Bone marrow (tissue), 2 donors: ENCODE measurements at regions not wholly inside any gene's neighbourhood (a gene's known extent, or its start where the extent isn't known, plus 50 kb on each side); places are given as distances from the start of the nearest gene placed in this dataset.
A peak's percentile ranks its signal among the peaks of the same experiment; 100 is the strongest.

Experiments used
- DNase-seq, 2 donors: peaks; one replicate each; lab custom pipeline; 2025; lab: John Stamatoyannopoulos, UW

DNA sequence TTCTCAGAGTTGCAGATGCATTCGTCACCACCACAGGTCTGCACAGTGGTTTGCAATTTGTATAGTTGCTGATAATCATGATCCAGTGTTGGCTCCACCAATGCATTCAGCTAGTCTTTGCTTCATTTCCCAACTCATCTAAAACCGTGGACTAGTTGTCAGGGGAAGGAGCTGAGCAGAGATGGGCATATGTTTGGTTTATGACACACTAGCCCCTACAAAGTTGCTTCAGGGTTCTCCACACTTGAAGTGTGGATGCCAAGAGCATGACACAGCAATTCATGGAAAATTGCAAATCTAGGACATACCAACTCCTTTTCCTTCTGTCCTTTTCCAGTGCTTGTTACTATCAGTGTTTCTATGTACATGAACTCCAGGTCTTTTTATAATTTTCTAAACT, 168.0 kb downstream of the TNFSF13B start:
- no peak for DNase-seq

DNA sequence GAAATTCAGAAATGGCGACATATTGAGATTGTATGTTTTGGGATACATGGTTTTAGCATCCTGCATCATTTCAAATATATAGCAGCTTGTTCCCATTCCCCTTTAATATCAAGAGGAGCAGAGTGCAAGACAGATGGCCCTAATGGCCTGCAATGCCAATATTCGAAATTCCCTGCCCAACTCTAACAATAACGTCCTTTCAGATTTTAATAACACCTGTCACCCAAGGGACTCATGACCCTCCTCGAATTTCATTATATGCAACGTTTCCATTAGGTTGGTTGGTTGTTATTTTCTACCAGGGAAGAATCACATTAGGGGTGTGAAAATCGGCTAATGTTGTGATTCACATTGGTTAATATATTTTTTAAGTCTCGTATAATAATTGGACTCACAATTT, 170.0 kb downstream of the TNFSF13B start:
- DNase-seq, result no peak

DNA sequence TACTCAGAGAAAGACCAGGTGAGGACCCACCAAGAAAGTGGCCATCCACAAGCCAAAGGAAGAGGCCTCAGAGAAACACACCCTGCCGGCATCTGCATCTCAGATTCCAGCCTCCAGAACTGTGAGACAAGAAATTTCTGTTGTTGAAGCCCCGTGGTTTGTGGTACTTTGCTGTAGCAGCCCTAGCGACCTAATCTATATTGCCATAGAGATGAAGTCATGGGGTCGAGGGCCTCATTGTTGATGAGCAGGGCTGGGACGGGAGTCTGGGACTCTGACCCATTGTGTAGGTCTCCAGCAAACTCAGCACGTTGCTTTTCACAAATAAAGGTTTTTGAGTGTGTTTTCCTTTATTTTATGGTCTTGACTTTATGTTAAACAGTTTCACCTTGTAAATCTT, 174.9 kb downstream of the TNFSF13B start:
- no peak for DNase-seq

DNA sequence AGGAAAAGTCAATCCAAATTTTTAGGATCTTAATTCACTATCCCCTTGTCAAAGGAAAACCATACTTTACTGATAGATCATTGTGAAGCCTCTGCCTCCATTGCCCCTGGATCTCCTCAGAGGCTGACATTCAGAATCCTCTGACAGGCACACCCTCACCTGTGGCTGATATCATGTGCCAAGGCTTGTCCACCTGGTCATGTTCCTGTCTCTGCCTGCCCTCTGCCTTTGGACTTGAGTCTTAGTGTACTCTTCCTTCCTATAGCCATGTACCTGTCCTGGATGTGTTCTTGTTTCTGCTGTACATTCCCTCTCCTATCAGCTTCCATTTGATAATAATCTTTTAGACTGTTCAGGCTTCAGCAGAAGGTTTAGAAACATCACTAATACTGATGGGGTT, 179.4 kb downstream of the TNFSF13B start:
- DNase-seq, result no peak

DNA sequence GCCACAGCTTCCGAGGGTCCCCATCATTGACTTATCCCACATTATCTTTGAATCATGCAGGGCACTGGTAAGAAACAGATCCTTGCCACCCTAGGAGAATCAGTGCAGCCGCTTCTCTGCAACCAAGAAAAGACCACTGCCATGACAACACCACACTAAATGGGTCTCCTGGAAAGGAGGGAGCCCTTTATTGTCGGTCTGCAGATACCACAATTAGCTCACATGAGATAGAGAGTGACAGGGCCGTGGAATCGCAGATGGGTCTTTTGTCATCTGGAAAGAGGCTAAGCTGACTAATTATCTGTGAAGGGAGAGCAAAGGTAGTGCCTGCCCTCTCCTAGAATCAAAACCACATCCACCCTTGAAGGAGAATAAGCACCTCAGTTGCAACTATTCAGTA, 178.3 kb upstream of the MYO16 start:
- DNase-seq, result no peak

DNA sequence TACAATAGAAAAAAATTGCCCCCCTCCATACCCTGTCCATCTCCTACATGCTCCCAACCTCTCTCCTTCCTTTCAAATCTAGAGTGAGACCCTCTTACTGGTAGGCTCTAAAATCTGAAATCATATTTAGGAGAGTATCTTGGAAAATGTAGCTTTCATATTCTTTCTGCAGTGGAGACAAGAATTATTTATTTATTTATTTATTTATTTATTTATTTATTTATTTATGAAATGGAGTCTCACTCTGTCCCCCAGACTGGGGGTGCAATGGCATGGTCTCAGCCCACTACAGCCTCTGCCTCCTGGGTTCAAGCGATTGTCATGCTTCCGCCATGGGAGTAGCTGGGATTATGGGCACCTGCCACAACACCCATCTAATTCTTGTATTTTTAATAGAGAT, 174.1 kb upstream of the MYO16 start:
- DNase-seq, result no peak

DNA sequence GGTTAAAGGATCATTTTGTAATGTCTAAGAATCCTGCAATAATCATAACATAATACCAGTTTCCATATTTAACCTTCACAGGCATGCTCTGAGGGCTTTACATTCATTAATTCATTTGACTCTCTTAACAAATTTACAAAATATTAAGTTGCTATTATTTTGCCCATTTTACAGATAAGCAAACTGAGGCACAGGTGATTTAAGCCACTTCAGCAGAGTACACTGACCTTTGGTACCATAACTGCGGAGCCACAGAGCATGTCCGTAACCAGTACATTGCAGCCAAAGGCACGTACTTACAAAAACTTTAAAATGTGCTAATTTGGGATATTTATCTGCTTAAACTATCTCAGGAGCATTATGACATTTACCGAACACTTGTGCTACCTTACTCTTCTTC, 169.4 kb upstream of the MYO16 start:
- DNase-seq, result no peak

DNA sequence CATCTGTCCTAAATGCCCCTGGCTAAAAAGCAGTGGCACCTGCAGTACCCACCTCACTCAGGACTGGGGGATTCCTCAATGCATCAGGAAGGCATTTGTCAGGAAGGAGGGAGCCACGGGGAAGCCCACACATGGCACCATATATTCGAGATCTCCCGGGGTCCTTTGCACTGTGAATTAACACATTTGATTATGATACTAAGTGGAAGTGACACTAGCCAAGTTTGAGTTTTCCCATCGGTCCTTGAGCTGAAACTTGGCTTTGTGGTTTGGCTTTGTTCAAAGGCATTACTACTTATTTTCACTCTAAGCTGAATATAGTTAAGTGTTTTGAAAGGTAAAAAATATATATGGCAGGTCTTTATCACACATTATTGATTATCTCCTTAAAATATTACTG, 168.7 kb upstream of the MYO16 start:
- no peak for DNase-seq

DNA sequence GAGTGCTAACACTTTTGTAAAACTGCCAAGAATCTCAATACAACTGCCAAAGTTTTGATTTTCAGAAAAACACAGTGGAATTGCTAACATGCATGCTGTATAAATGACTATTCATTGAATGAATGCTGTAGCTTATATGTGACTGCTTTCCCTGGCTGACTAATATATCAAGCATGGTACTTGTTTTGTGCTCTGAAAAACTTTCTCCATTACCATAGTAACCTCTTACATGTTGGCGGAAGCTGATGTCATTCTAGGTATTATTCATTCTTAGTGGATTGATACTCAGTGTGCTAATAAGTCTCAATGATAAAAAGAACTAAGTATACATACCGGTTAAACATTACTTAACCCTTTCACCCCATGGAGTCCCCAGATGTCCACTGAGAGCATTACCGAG, 166.1 kb upstream of the MYO16 start:
- DNase-seq, result no peak

DNA sequence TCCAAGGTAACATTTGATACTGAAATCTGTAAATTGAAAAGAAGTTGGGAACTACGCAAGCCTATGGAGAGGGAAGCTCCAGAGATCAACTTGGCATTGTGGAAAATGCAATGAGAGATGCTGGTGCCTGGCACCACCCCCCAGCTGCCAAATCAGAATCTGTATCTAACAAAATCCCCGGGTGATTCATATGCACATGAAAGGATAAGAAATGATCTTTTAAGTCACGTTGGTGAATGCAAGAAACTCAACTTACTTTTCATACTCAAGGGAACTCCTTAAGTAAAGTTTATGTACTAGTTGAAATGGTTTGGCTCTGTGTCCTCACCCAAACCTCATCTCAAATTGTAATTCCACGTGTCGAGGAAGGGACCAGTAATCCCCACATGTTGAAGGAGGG, 158.5 kb upstream of the MYO16 start:
- no peak for DNase-seq

DNA sequence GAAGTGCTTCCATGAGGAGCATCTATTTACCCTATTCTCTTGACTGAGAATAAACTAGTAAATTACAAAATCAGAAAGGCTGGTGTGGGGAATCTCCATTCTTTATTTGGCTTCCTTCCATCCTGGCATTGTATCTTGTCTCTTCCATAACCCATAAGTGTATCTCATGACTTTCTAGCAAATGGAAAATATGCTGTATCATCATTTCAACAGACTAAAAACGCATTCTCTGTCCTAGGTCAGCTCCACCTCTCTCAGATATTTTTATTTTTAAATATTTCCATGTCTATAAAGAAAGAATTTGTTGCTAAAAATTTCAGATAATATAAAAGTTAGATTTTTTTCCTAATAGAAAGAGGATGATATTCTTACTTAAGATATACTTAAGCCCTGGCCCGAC, 154.2 kb upstream of the MYO16 start:
- DNase-seq, result no peak

DNA sequence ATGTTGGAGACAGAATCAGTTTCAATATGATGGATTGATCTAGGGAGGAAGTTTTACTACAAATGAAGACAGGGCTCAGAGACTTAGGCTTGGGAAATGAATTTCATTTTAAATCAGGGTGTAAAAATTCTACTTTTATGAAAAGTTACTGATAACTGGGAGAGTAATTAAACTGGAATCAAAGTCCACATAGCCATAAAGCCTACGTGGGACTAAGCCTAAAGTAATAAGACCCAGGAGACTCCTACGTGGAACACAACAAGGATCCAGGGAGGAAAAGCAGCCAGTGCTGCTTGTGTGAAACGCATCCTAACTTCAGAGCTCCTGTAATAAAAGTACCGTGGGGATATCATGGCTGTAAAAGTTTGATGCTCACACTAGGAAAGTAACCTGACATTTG, 152.0 kb upstream of the MYO16 start:
- no peak for DNase-seq

DNA sequence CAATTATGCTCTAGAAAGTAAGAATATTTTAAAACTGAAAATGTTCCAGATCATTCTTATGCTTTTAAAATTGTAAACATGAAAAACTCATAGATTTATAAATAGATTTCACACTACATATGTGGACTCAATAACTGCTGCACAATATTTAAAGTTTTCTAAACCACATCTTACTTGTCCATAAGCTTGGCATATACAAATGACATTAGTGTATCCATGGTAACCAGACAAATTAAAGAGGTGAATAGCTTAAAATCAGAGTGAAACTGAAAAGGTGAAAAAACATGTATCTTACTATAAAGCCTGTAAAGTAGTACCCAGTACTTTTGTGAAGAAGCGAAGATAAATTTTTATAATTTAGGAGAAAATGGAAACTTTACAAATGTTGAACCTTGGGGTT, 151.2 kb upstream of the MYO16 start:
- DNase-seq, result no peak

DNA sequence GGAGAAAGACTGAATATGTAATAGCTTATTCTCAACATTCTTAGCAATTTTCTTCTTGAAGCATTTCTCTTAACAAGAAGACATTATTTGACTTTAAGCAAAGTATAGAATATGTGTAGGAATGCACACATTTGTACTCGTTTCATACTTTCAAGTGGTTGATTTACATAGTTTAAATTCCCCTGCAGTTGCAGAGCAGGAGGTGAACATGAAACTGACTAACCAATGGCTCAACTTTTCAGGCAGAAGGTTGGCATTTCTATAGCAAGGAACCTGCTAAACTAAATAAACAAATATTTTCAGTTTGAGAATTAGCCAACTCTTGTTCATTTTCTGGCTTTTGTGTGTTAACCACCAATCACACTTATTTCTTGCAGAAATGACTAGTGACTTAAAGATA, 145.4 kb upstream of the MYO16 start:
- DNase-seq, result no peak

DNA sequence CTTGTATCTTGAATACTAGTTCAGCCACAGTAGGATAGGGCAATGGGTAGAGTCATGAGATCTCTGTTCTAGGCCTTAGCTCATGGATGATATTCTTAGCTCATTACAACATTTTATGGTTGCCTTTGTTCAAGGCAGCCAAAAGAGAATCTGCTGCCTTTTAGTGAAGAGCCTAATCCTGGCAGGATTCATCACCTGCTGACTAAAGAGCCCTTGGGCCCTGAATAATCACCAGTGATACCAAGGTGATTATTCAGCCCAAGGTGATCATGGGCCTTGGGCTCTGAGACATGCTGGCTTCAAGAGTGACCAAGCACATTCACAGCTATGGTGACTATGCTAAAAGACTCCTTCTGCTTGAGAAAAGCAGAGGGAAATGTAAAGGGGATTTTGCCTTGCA, 143.3 kb upstream of the MYO16 start:
- DNase-seq, result no peak

DNA sequence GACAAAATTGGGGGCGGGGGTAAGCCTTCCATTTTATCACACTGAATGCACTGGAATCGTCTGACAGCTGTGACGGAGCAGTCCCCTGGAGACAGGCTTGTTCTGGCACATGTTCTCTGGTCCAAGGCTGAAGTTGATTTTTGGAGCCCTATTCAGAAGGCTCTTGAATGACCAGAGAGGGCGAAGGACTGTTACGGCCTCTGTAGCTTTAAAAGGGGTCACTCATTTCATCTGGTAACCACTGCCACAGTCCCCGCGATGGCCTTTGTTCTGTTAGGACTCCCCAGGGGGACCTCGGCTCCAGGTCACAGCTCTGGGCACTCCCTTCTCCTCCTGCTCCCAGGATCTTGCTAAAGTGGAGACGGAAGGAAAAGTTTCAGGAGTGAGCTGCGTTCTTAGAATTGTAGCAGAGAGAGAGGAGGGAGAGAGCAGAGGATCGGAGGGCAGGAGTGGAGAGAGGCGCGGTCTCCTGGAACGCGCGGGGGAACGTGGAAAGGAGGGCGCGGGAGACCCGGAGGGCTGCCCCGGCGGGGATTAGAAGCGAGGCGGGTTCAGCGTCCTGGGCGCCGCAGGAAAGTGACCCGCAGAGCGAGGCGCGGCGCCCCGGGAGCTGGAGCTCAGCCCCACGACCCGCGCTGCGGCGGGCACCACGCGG, 134.3 kb upstream of the MYO16 start:
- DNase-seq, result no peak

DNA sequence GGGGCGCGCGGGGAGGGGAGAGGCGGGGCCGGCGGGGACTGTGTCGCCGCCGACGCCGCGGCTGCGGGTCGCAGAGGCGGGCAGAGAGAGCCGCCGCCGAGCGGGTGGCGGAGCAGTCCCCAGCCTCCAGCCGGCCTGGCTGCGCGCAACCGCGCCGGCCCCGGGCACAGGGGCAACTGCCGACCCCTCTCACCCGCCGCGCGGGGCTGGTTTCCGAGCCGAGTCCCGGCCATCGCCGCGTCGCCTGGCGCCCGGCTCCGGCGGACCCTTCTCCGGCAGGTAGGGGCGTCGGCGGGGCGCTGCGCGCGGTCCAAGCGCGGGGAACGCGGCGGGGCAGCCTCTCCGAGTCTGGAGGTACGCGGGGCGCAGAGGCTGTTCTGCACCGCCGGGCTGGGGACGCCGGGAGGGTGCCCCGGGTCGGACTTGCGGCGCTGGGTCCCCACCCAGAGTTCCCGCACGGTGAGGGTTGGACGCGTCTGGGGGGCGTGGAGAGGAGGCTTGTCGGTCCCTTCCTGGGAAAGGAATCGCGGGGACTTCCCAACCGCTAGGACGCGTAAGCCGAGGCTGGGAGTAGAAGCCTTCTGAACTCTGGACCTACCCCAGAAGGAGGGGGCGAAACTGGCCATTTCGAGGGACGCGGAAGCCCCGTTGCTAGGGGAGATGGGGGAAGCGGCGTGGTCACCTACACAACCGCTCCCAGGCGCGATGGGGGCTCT, 133.6 kb upstream of the MYO16 start:
- DNase-seq, result no peak

DNA sequence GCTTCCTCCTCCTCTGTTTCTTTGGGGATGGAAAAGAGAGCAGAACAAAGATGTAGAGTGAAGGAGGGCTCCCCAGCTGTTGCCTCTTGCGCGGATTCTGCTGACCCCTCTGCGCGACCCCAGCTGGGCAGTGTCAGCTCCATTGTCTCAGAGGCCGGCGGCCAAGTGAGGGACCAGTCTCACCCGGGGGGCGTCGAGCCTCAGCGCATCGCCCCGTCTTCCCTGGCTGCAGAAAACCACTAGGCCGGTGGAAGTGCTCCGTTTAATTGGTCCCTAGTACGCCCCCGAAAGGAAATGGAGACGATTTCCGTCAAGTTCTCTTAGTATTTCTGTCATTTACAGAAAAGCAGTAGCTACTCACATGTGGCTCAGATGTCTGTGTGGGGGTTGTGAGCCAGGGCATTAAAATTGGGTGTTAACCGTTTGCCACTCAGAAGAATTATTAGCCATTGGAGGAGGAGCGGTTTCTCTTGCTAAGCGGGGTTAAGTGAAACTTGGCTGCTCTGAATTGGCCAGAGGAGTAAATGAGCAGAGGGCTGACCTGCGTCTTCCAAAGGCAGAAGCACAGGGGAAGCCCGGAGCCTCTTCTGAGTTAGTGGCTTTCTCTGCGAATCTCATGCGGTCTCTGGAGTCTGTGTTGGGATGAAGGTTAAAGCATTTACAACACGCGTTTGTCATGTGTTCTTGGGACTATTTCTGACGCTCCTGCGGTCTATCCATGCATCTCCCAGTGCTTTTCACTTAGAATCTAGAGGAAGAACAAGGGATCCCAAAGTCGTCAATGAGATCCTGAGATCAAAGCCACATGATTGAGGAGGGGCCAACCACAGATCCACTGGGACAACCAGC, 132.8 kb upstream of the MYO16 start:
- DNase-seq, result no peak

DNA sequence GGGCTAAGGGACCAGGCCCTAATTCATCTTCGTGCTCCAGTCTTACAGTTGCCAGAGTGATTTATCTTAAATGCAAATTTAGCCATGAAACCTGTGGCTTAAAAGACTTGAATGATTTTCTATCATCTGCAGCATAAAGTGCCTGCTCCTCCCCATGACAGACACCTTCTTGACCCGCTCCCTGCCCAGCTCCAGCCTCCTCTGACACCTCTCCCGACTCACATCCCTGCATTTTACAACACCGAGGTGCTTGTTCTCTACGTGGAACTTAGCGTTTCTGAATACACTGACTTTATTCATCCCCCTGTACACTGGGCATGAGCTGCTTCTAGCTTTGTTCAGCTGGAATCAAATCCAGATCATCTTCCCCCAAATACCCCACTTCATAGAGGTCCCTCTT, 128.7 kb upstream of the MYO16 start:
- DNase-seq, result no peak

DNA sequence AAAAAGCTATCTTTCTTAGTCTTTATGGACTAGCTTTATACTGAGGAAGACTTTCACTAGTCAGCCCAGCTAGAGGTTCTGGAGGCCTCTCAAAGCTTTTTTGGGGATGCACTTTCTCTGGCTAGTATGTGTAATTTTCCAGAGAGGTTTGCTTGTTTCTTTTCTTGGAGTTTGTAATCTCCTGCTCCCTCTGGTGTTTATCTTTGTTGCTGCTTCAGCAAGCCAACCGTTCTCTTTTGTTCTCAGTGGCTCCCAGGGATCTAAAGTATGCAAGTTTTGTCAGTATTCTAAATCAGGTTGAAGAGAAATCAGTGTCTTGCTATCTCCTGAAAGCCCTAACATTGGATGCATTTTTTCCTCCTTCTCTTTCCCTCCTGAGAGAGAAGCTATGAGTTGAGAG, 121.1 kb upstream of the MYO16 start:
- DNase-seq, result peak in 1 of 2 donors; percentile 33

DNA sequence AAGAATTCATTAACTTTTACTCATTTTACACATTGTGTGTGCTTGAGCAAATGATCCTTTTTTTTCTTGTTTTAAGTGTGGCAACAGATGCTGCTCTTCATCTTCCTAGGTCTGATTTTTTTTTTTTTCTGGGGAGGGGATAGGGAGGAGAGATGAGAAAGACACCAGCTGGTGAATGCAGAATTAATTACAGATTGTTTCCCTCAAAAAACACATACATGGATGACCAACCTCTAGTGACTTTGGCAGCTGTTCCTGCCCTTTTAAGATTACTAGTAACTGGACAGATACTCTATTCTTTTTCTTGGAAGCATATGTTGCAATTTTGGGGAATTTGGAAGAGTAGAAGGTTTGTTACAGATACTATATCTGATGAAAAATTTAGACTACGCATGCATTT, 103.6 kb upstream of the MYO16 start:
- no peak for DNase-seq

DNA sequence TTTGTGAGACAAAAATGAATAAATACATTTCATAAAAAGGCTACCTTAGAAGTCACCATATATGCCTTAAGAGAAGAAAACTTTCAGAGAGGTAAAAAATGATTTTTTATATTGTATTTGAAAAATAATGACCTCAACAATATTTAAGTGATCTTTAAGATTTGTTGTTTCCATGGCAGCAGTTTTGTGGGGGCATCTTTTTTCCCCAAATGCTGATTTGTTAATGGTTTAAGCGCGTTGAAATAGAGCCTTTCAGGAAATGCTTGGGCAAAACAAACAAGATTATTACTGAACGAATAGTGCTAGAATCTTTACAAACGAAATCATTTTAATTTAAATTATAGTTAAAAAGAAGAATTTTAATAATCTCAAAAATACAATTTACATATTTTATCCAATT, 103.1 kb upstream of the MYO16 start:
- DNase-seq, result no peak

DNA sequence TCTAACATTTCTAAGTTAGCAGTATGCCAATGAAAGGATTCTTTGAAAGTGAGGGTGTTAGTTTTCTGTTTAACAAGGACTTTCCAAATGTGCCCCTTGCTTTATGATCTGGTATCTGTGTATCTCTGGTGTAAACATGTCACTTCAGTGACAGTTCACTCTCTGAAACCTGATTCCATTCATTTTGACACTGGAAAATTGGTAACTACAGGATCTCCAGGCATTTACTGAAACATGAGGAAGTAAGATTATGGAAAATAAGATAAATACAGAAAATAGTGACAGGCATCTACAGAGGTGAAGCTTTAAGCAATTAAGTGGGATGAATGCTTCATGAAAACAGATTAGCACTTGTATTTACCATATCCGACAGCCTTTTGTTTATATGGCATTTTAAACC, 101.6 kb upstream of the MYO16 start:
- DNase-seq, result no peak
